HG03159 (cell line): ENCODE measurements at regions not wholly inside any gene's neighbourhood (a gene's known extent, or its start where the extent isn't known, plus 50 kb on each side); places are given as distances from the start of the nearest gene placed in this dataset.
"Not testable (repeated sequence)": the region's sequence is repeated elsewhere in the genome, so short reads cannot be mapped to it uniquely, and the experiment has no call there.

ENCODE experiments used
- ATAC-seq: cut with Tn5 transposase; IDR thresholded peaks from one replicate; pipeline ENCODE4 v1.9.1; 2021; ENCODE audit warnings: mild to moderate bottlenecking, moderate library complexity; ENCODE audit not compliant: unreplicated experiment

- ATAC-seq: no peak
These were observed 1165.5 kb upstream of the SLC39A10 start for GRCh38 chr2:194491409-194492115.

GRCh38 chr2:194486326-194486725 lies 1170.7 kb upstream of the SLC39A10 start:
- ATAC-seq: no peak

- ATAC-seq: no peak
These were observed 1174.0 kb upstream of the SLC39A10 start for GRCh38 chr2:194483041-194483440.

- no peak for ATAC-seq
These were observed 1191.4 kb upstream of the SLC39A10 start for GRCh38 chr2:194465641-194466040.

- no peak for ATAC-seq
These were observed 1191.9 kb upstream of the SLC39A10 start for GRCh38 chr2:194464964-194465638.

- not testable (repeated sequence) for ATAC-seq
These were observed 1194.1 kb upstream of the SLC39A10 start for GRCh38 chr2:194462883-194463282.

- ATAC-seq: no peak
These were observed 1201.7 kb upstream of the SLC39A10 start for GRCh38 chr2:194455358-194455757.

- no peak for ATAC-seq
These were observed 1204.5 kb upstream of the SLC39A10 start for GRCh38 chr2:194452504-194452903.

- ATAC-seq: no peak
These were observed 1211.8 kb upstream of the SLC39A10 start for GRCh38 chr2:194445226-194445625.

GRCh38 chr2:194443926-194444325 lies 1213.1 kb upstream of the SLC39A10 start:
- ATAC-seq: no peak

- no peak for ATAC-seq
These were observed 1232.3 kb upstream of the SLC39A10 start for GRCh38 chr2:194424683-194425209.

- ATAC-seq: no peak
These were observed 1245.8 kb upstream of the SLC39A10 start for GRCh38 chr2:194411221-194411620.

- no peak for ATAC-seq
These were observed 1261.2 kb upstream of the SLC39A10 start for GRCh38 chr2:194395818-194396217.

GRCh38 chr2:194385376-194385775 lies 1271.7 kb upstream of the SLC39A10 start:
- ATAC-seq: no peak

- no peak for ATAC-seq
These were observed 1273.6 kb upstream of the SLC39A10 start for GRCh38 chr2:194383401-194383800.

- no peak for ATAC-seq
These were observed 1274.8 kb upstream of the SLC39A10 start for GRCh38 chr2:194382221-194382620.

- peak; percentile 72 for ATAC-seq
These were observed 1277.0 kb upstream of the SLC39A10 start for GRCh38 chr2:194380011-194380410.

- not testable (repeated sequence) for ATAC-seq
These were observed 1289.6 kb upstream of the SLC39A10 start for GRCh38 chr2:194367390-194367789.

- ATAC-seq: no peak
These were observed 1293.1 kb upstream of the SLC39A10 start for GRCh38 chr2:194363878-194364277.

- no peak for ATAC-seq
These were observed 1293.7 kb upstream of the SLC39A10 start for GRCh38 chr2:194363295-194363694.

- ATAC-seq: no peak
These were observed 1304.5 kb upstream of the SLC39A10 start for GRCh38 chr2:194352505-194352904.

- ATAC-seq: no peak
These were observed 1310.8 kb upstream of the SLC39A10 start for GRCh38 chr2:194346193-194346592.
